HepG2 (cell line): ENCODE measurements at regions not wholly inside any gene's neighbourhood (a gene's known extent, or its start where the extent isn't known, plus 50 kb on each side); places are given as distances from the start of the nearest gene placed in this dataset.

ENCODE experiments used
- ATAC-seq: fragments of 200-7000 bp; cut with Tn5 transposase; 3 replicates; pipeline ENCODE4 v1.9.1; 2020; ENCODE audit warnings: mild to moderate bottlenecking, moderate library complexity
- BruUV-seq: library from RNA; stranded (reverse); fragments of 400-500 nt; replicated peaks from 2 replicates; lab custom pipeline; 2021; lab: Mats Ljungman, UMichigan
- CTCF ChIA-PET: fragments of 300-600 bp; formaldehyde crosslinking; extraction: SDS; loops from one replicate; lab custom pipeline; 2021; ENCODE audit warnings: low total read pairs, inconsistent platforms, low intra/inter-chr PET ratio; lab: Yijun Ruan, JAX
- POLR2A ChIA-PET: fragments of 350-600 bp; sonication (Branson Sonifier 250); formaldehyde crosslinking; loops from one replicate; lab custom pipeline; 2020; ENCODE audit warnings: antibody characterized with exemption, inconsistent platforms; lab: Yijun Ruan, JAX
- DNase-seq: peaks from one replicate; pipeline ENCODE4 v3.0.0-alpha.2; 2015; ENCODE audit warnings: low spot score
- FAIRE-seq: peaks from 3 replicates; lab custom pipeline; 2011; peaks lifted over from hg19 to GRCh38; lab: Jason Lieb, UNC
- H2AFZ ChIP-seq: one replicate; pipeline ENCODE4 v1.6.1; 2011; ENCODE audit warnings: low read length, inconsistent platforms
- H3K27ac ChIP-seq: fragments of 300-600 bp; 3 replicates; pipeline ENCODE4 v1.8.0; 2011; ENCODE audit warnings: mixed run types, mild to moderate bottlenecking, mixed read lengths, low read length, inconsistent platforms; ENCODE audit not compliant: insufficient read depth; ENCODE audit errors: extremely low read length
- H3K27me3 ChIP-seq, 2 experiments: fragments of 200-600 bp in 1 of 2; 2 replicates in 1 of 2; 3 replicates in 1 of 2; pipeline versions ENCODE4 v1.6.0 to v1.8.0; 2011; ENCODE audit warnings: low read length in 2 of 2, mild to moderate bottlenecking in 2 of 2, moderate library complexity in 2 of 2, inconsistent platforms in 1 of 2; ENCODE audit not compliant: insufficient read depth in 2 of 2, control insufficient read depth in 1 of 2
- H3K36me3 ChIP-seq, 2 experiments: fragments of 200-600 bp in 1 of 2; replicated peaks in 1 of 2; 2 replicates in 1 of 2; 3 replicates in 1 of 2; pipeline versions ENCODE4 v1.5.1 to v1.8.0; 2011; ENCODE audit warnings: low read length in 2 of 2, inconsistent platforms in 1 of 2; ENCODE audit not compliant: insufficient read depth in 2 of 2, control insufficient read depth in 1 of 2
- H3K4me1 ChIP-seq: 2 replicates; pipeline ENCODE4 v1.5.1; 2012; ENCODE audit warnings: low read length, inconsistent platforms; ENCODE audit not compliant: insufficient read depth
- H3K4me2 ChIP-seq: 2 replicates; pipeline ENCODE4 v1.6.0; 2011; ENCODE audit warnings: low read depth, low read length, inconsistent platforms
- H3K4me3 ChIP-seq, 3 experiments: fragments of 200-600 bp in 1 of 3; sonication (generic), shearing (Covaris generic) in 1 of 3; replicated peaks in 1 of 3; 2 replicates each; pipeline ENCODE4 v1.5.1; 2011 to 2016; ENCODE audit warnings: low read length in 3 of 3, inconsistent platforms in 2 of 3, low read depth in 2 of 3, mild to moderate bottlenecking in 2 of 3, control low read depth in 1 of 3, mixed read lengths in 1 of 3; ENCODE audit not compliant: insufficient read depth in 1 of 3
- H3K79me2 ChIP-seq: one replicate; pipeline ENCODE4 v1.6.1; 2011; ENCODE audit warnings: low read length, inconsistent platforms; ENCODE audit not compliant: insufficient read depth
- H3K9ac ChIP-seq: 2 replicates; pipeline ENCODE4 v1.6.0; 2011; ENCODE audit warnings: mild to moderate bottlenecking, low read depth, low read length, inconsistent platforms; ENCODE audit not compliant: insufficient read depth
- H3K9me3 ChIP-seq: 2 replicates; pipeline ENCODE4 v1.5.1; 2012; ENCODE audit warnings: mild to moderate bottlenecking, low read length
- H4K20me1 ChIP-seq: 2 replicates; pipeline ENCODE4 v1.6.0; 2011; ENCODE audit warnings: inconsistent platforms, mild to moderate bottlenecking, low read length, moderate library complexity; ENCODE audit not compliant: insufficient read depth
- HNRNPUL1 ChIP-seq: fragments of 200-400 bp; formaldehyde crosslinking; IDR thresholded peaks from 2 replicates; pipeline ENCODE4 v1.6.1; 2017; ENCODE audit warnings: low read depth, mild to moderate bottlenecking, low read length, moderate library complexity
- KDM4B ChIP-seq: sonication (generic); formaldehyde crosslinking; IDR thresholded peaks from 2 replicates; pipeline ENCODE4 v1.4.0; 2020; ENCODE audit warnings: missing genetic modification reagents
- NR3C1 ChIP-seq: sonication (generic); formaldehyde crosslinking; IDR thresholded peaks from 2 replicates; pipeline ENCODE4 v1.4.0; 2020; ENCODE audit warnings: missing genetic modification reagents
- PLSCR1 ChIP-seq: sonication (generic); formaldehyde crosslinking; IDR thresholded peaks from 2 replicates; pipeline ENCODE4 v1.5.0; 2020; ENCODE audit warnings: missing genetic modification reagents, mild to moderate bottlenecking, borderline replicate concordance
- PRDM15 ChIP-seq: sonication (generic); formaldehyde crosslinking; IDR thresholded peaks from 2 replicates; pipeline ENCODE4 v1.4.0; 2020; ENCODE audit warnings: missing genetic modification reagents
- TRIM24 ChIP-seq: sonication (generic); formaldehyde crosslinking; IDR thresholded peaks from 2 replicates; pipeline ENCODE4 v1.8.0; 2022; ENCODE audit warnings: mild to moderate bottlenecking, missing genetic modification reagents
- ZFY ChIP-seq: sonication (generic); formaldehyde crosslinking; IDR thresholded peaks from 2 replicates; pipeline ENCODE4 v1.4.0; 2020; ENCODE audit warnings: missing genetic modification reagents
- ZNF138 ChIP-seq: sonication (generic); formaldehyde crosslinking; IDR thresholded peaks from 2 replicates; pipeline ENCODE4 v1.5.0; 2020; ENCODE audit warnings: mild to moderate bottlenecking, low read depth, missing genetic modification reagents
- ZNF879 ChIP-seq: sonication (generic); formaldehyde crosslinking; IDR thresholded peaks from 2 replicates; pipeline ENCODE4 v1.8.1; 2023; ENCODE audit warnings: missing genetic modification reagents
- WGBS: methylation state at CpG from one replicate; pipeline ENCODE4 v1.1.6; 2017; ENCODE audit warnings: low lambda C conversion rate; 5-methylcytosine and 5-hydroxymethylcytosine counted together
- in situ Hi-C: cut with HindIII; loops from 2 replicates; pipeline ENCODE4 v1.10.0; 2017; ENCODE audit warnings: low pct_unique_long_range_greater_than_20kb; ENCODE audit not compliant: extremely low pct_ligation_motif_present
- intact Hi-C: fragments of 100-400 bp; cut with micrococcal nuclease; formaldehyde crosslinking; loops from one replicate; pipeline ENCODE4 v1.10.0; 2022; ENCODE audit not compliant: unreplicated experiment

- no peak for TF ChIP-seq PRDM15 (CRISPR knock-in tag)
- TF ChIP-seq PLSCR1 (CRISPR knock-in tag): no peak
- no peak for TF ChIP-seq ZNF138 (CRISPR knock-in tag)
- TF ChIP-seq ZNF879 (CRISPR knock-in tag): no peak
- TF ChIP-seq, all 625 proteins: peak for 0
Observed at GRCh38 chr5:2492476-2492875, 259.0 kb downstream of the IRX2 start (continued).

GRCh38 chr5:2491846-2492245 is 259.6 kb downstream of the IRX2 start:
- ATAC-seq (no peak), FAIRE-seq (no peak), DNase-seq (no peak)
- Histone ChIP-seq H3K79me2 (no peaks in the 10 kb centered on the region), H3K9ac (no peak overlapping the region), H3K9me3 (no peaks in the 10 kb centered on the region), H3K27me3 (no peaks in the 10 kb centered on the region), H2AFZ (no peak overlapping the region), H3K4me1 (no peaks in the 10 kb centered on the region), H3K4me3 (no peak overlapping the region), H3K4me2 (no peak overlapping the region), H3K36me3 (no peaks in the 10 kb centered on the region), H4K20me1 (no peaks in the 10 kb centered on the region), H3K27ac (no peak overlapping the region)
- no TSS peak for BruUV-seq
- TF ChIP-seq ZFY (CRISPR knock-in tag) (no peak), TRIM24 (CRISPR knock-in tag) (no peak), KDM4B (no peak), HNRNPUL1 (no peak), NR3C1 (CRISPR knock-in tag) (no peak)
- ChIA-PET CTCF (no interaction called here), POLR2A (no interaction called here)
- 11% methylated on average over 1 of the region's 1 CpG for WGBS
- in situ Hi-C loops: no loop called here
- intact Hi-C loops: no loop called here
